ENCODE measurements at regions not wholly inside any gene's neighbourhood (a gene's known extent, or its start where the extent isn't known, plus 50 kb on each side); places are given as distances from the start of the nearest gene placed in this dataset.

- TF ChIP-seq CTCF (conservative IDR thresholded peaks at IDR 0.05; ENCODE audit: low read length): no peak
- no peak for TF ChIP-seq EZH2phosphoT487 (IDR thresholded peaks at IDR 0.05; ENCODE audit: borderline replicate concordance, low read depth, low read length)
Observed at GRCh38 chr1:60664086-60664625, 418.2 kb upstream of the NFIA start.

All from OCI-LY7 (cell line).